DMS153 treated with DMSO at 0.1 percent for 48 hours (cell line): ENCODE measurements at regions not wholly inside any gene's neighbourhood (a gene's known extent, or its start where the extent isn't known, plus 50 kb on each side); places are given as distances from the start of the nearest gene placed in this dataset.

Experiments used
- DNase-seq: peaks from one replicate; lab custom pipeline; 2025; ENCODE audit not compliant: unreplicated experiment; lab: John Stamatoyannopoulos, UW

GRCh38 chr11:28704801-28705200, 596.6 kb downstream of the METTL15 start:
- DNase-seq, result no peak

- no peak for DNase-seq
These were observed 595.2 kb downstream of the METTL15 start for GRCh38 chr11:28703371-28703770.

- DNase-seq, result no peak
These were observed 594.7 kb downstream of the METTL15 start for GRCh38 chr11:28702871-28703270.

- DNase-seq, result no peak
These were observed 594.2 kb downstream of the METTL15 start for GRCh38 chr11:28702450-28702790.

- no peak for DNase-seq
These were observed 593.7 kb downstream of the METTL15 start for GRCh38 chr11:28701760-28702449.

- no peak for DNase-seq
These were observed 591.5 kb downstream of the METTL15 start for GRCh38 chr11:28699701-28700100.

- DNase-seq, result no peak
These were observed 590.0 kb downstream of the METTL15 start for GRCh38 chr11:28697920-28698827.

- no peak for DNase-seq
These were observed 588.4 kb downstream of the METTL15 start for GRCh38 chr11:28696591-28696990.

GRCh38 chr11:28690746-28691145, 582.6 kb downstream of the METTL15 start:
- DNase-seq, result no peak

- DNase-seq, result no peak
These were observed 575.9 kb downstream of the METTL15 start for GRCh38 chr11:28684011-28684586.

GRCh38 chr11:28679795-28680468, 571.7 kb downstream of the METTL15 start:
- no peak for DNase-seq

GRCh38 chr11:28677721-28678120, 569.5 kb downstream of the METTL15 start:
- DNase-seq, result no peak

GRCh38 chr11:28675183-28675582, 567.0 kb downstream of the METTL15 start:
- DNase-seq, result no peak

GRCh38 chr11:28674433-28675103, 566.4 kb downstream of the METTL15 start:
- DNase-seq, result no peak

GRCh38 chr11:28673691-28674432, 565.7 kb downstream of the METTL15 start:
- no peak for DNase-seq

GRCh38 chr11:28671274-28671673, 563.1 kb downstream of the METTL15 start:
- no peak for DNase-seq

- DNase-seq, result no peak
These were observed 558.4 kb downstream of the METTL15 start for GRCh38 chr11:28666632-28667031.

GRCh38 chr11:28659716-28660348, 551.6 kb downstream of the METTL15 start:
- DNase-seq, result no peak

GRCh38 chr11:28657378-28658030, 549.3 kb downstream of the METTL15 start:
- DNase-seq, result no peak
